C4-2B (cell line): ENCODE measurements at regions not wholly inside any gene's neighbourhood (a gene's known extent, or its start where the extent isn't known, plus 50 kb on each side); places are given as distances from the start of the nearest gene placed in this dataset.

Experiments
- CTCF ChIP-seq: fragments of 450-650 bp; conservative IDR thresholded peaks from 2 replicates; pipeline ENCODE4 v1.5.1; 2017; ENCODE audit warnings: mild to moderate bottlenecking
- ZFX ChIP-seq: fragments of 450-650 bp; IDR thresholded peaks from 2 replicates; pipeline ENCODE4 v1.6.1; 2017

- TF ChIP-seq CTCF (no peak), ZFX (no peak)
Observed at GRCh38 chr2:173828189-173829142, 136.7 kb downstream of the SP3 start.
